NT2/D1 (cell line): ENCODE measurements at regions not wholly inside any gene's neighbourhood (a gene's known extent, or its start where the extent isn't known, plus 50 kb on each side); places are given as distances from the start of the nearest gene placed in this dataset.

ENCODE experiments used
- SUZ12 ChIP-seq: IDR thresholded peaks from 2 replicates; pipeline ENCODE4 v1.6.1; 2011; ENCODE audit not compliant: insufficient read length, insufficient read depth; ENCODE audit errors: extremely low read depth
- YY1 ChIP-seq: IDR thresholded peaks from 2 replicates; pipeline ENCODE4 v1.6.1; 2011; ENCODE audit not compliant: insufficient read length, insufficient read depth
- ZNF274 ChIP-seq: IDR thresholded peaks from 2 replicates; pipeline ENCODE4 v1.6.1; 2011; ENCODE audit warnings: mild to moderate bottlenecking, low read depth, low read length

DNA sequence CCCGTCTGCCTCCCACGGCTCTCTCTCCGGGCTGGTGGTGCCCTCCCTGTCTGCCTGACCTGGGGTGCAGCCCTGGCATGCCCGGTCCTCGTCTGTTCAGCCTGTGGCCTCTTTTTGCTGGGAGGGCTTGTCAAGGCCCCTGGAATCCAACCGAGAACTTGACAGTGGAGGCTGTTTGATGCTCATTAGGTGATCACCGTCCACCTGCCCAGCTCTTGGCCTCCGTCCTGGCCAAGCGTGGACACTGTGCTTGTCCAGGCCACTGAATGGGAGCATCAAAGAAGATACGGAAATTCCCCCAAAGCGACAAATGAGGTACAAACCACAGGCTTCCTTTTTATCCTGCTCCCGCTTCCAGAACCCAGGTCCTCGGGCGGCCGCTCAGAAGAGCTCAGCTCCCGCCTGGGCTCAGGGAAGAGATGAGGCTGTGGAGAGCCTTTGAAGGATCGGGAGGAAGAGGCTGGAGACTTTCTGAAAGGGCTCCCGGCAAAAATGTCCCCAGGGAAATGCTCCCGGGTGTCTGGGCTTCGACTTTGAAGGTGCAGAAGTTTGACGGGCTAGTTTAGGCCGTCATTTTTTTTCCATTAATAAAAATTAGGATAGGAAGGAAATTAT, 1273.9 kb downstream of the BRD1 start:
- no peak for TF ChIP-seq ZNF274
- no peak for TF ChIP-seq YY1
- no peak for TF ChIP-seq SUZ12
